HEK293 (cell line): ENCODE measurements at regions not wholly inside any gene's neighbourhood (a gene's known extent, or its start where the extent isn't known, plus 50 kb on each side); places are given as distances from the start of the nearest gene placed in this dataset.

Source experiments
- CTCF ChIA-PET: fragments of 350-600 bp; formaldehyde crosslinking; extraction: SDS; loops from one replicate; lab custom pipeline; 2021; ENCODE audit warnings: antibody characterized with exemption; lab: Yijun Ruan, JAX
- POLR2A ChIA-PET: fragments of 300-600 bp; formaldehyde crosslinking; extraction: SDS; loops from one replicate; lab custom pipeline; 2020; ENCODE audit warnings: antibody characterized with exemption, inconsistent platforms; lab: Yijun Ruan, JAX
- H3K27ac ChIP-seq: fragments of 200-500 bp; sonication (Bioruptor generic); 2 replicates; pipeline ENCODE4 v1.5.1; 2014; ENCODE audit warnings: low read depth, low read length, control low read depth, inconsistent platforms; ENCODE audit errors: extremely low read depth
- H3K36me3 ChIP-seq, 2 experiments: fragments of 200-500 bp in 1 of 2; sonication (Bioruptor generic) in 1 of 2; 1 replicate in 1 of 2; 2 replicates in 1 of 2; pipeline ENCODE4 v1.5.1; 2014 to 2017; ENCODE audit warnings: inconsistent platforms in 2 of 2, low read length in 2 of 2; ENCODE audit not compliant: control insufficient read depth in 2 of 2, insufficient read depth in 1 of 2
- H3K4me1 ChIP-seq: fragments of 200-500 bp; sonication (Bioruptor generic); 2 replicates; pipeline ENCODE4 v1.5.1; 2014; ENCODE audit warnings: mild to moderate bottlenecking, low read length, inconsistent platforms; ENCODE audit not compliant: control insufficient read depth, insufficient read depth
- H3K4me3 ChIP-seq: 2 replicates; pipeline ENCODE4 v1.5.1; 2011; ENCODE audit warnings: low read depth, mild to moderate bottlenecking, control low read depth, low read length, moderate library complexity
- H3K9me3 ChIP-seq: fragments of 200-500 bp; sonication (Bioruptor generic); 2 replicates; pipeline ENCODE4 v1.5.1; 2014; ENCODE audit warnings: low read depth, low read length, inconsistent platforms; ENCODE audit not compliant: control insufficient read depth, insufficient read depth
- ATF2 ChIP-seq: fragments of 450-650 bp; formaldehyde crosslinking; IDR thresholded peaks from 2 replicates; pipeline ENCODE4 v1.5.1; 2016; ENCODE audit warnings: missing biosample characterization, missing genetic modification characterization, low read depth
- GLIS1 ChIP-seq: fragments of 450-650 bp; formaldehyde crosslinking; IDR thresholded peaks from 2 replicates; pipeline ENCODE4 v1.5.1; 2016; ENCODE audit warnings: missing biosample characterization, missing genetic modification characterization
- HIC1 ChIP-seq: fragments of 450-650 bp; formaldehyde crosslinking; IDR thresholded peaks from 2 replicates; pipeline ENCODE4 v1.5.1; 2016; ENCODE audit warnings: missing biosample characterization, missing genetic modification characterization
- HOXC10 ChIP-seq: sonication (generic); formaldehyde crosslinking; IDR thresholded peaks from 2 replicates; pipeline ENCODE4 v1.8.1; 2023; ENCODE audit warnings: mild to moderate bottlenecking, missing genetic modification reagents
- KLF10 ChIP-seq: fragments of 450-650 bp; IDR thresholded peaks from 2 replicates; pipeline ENCODE4 v1.5.1; 2018; ENCODE audit warnings: missing biosample characterization, mild to moderate bottlenecking, missing genetic modification characterization
- KLF16 ChIP-seq: fragments of 450-650 bp; formaldehyde crosslinking; IDR thresholded peaks from 2 replicates; pipeline ENCODE4 v1.5.1; 2017; ENCODE audit warnings: missing biosample characterization, missing genetic modification characterization
- WT1 ChIP-seq: fragments of 450-650 bp; formaldehyde crosslinking; IDR thresholded peaks from 2 replicates; pipeline ENCODE4 v1.5.1; 2016; ENCODE audit warnings: missing biosample characterization, missing genetic modification characterization
- ZBTB44 ChIP-seq: fragments of 450-650 bp; IDR thresholded peaks from 2 replicates; pipeline ENCODE4 v1.5.1; 2018; ENCODE audit warnings: missing biosample characterization, mild to moderate bottlenecking, missing genetic modification characterization
- ZNF10 ChIP-seq: fragments of 450-650 bp; formaldehyde crosslinking; IDR thresholded peaks from 2 replicates; pipeline ENCODE4 v1.5.1; 2017; ENCODE audit warnings: missing biosample characterization, missing genetic modification characterization
- ZNF114 ChIP-seq: fragments of 450-650 bp; formaldehyde crosslinking; IDR thresholded peaks from 2 replicates; pipeline ENCODE4 v1.5.0; 2017; ENCODE audit warnings: missing biosample characterization, missing genetic modification characterization
- ZNF121 ChIP-seq: fragments of 450-650 bp; formaldehyde crosslinking; IDR thresholded peaks from 2 replicates; pipeline ENCODE4 v1.5.1; 2016; ENCODE audit warnings: missing biosample characterization, missing genetic modification characterization
- ZNF16 ChIP-seq: fragments of 450-650 bp; formaldehyde crosslinking; IDR thresholded peaks from 2 replicates; pipeline ENCODE4 v1.5.1; 2016; ENCODE audit warnings: low read depth, missing biosample characterization, missing genetic modification characterization
- ZNF169 ChIP-seq: fragments of 450-650 bp; formaldehyde crosslinking; IDR thresholded peaks from 2 replicates; pipeline ENCODE4 v1.5.1; 2016; ENCODE audit warnings: missing biosample characterization, missing genetic modification characterization
- ZNF175 ChIP-seq: fragments of 450-650 bp; formaldehyde crosslinking; IDR thresholded peaks from 2 replicates; pipeline ENCODE4 v1.5.1; 2016; ENCODE audit warnings: missing biosample characterization, missing genetic modification characterization
- ZNF19 ChIP-seq: fragments of 450-650 bp; formaldehyde crosslinking; IDR thresholded peaks from 2 replicates; pipeline ENCODE4; 2016; ENCODE audit warnings: missing biosample characterization, missing genetic modification characterization, low read depth
- ZNF335 ChIP-seq: fragments of 450-650 bp; formaldehyde crosslinking; conservative IDR thresholded peaks from 2 replicates; pipeline ENCODE4 v1.5.1; 2016; ENCODE audit warnings: missing biosample characterization, missing genetic modification characterization
- ZNF391 ChIP-seq: fragments of 450-650 bp; formaldehyde crosslinking; IDR thresholded peaks from 2 replicates; pipeline ENCODE4 v1.5.1; 2016; ENCODE audit warnings: low read depth, missing biosample characterization, missing genetic modification characterization, borderline replicate concordance
- ZNF423 ChIP-seq: fragments of 450-650 bp; formaldehyde crosslinking; IDR thresholded peaks from 2 replicates; pipeline ENCODE4 v1.5.1; 2016; ENCODE audit warnings: missing biosample characterization, missing genetic modification characterization
- ZNF510 ChIP-seq: fragments of 450-650 bp; formaldehyde crosslinking; IDR thresholded peaks from 2 replicates; pipeline ENCODE4 v1.5.1; 2018; ENCODE audit warnings: mild to moderate bottlenecking, missing genetic modification characterization, missing biosample characterization; ENCODE audit not compliant: insufficient replicate concordance
- ZNF513 ChIP-seq: fragments of 450-650 bp; IDR thresholded peaks from 2 replicates; pipeline ENCODE4 v1.5.1; 2018; ENCODE audit warnings: missing biosample characterization, missing genetic modification characterization
- ZNF560 ChIP-seq: fragments of 450-650 bp; formaldehyde crosslinking; IDR thresholded peaks from 2 replicates; pipeline ENCODE4 v1.5.1; 2017; ENCODE audit warnings: missing biosample characterization, missing genetic modification characterization, borderline replicate concordance
- ZNF585B ChIP-seq: fragments of 450-650 bp; formaldehyde crosslinking; IDR thresholded peaks from 2 replicates; pipeline ENCODE4 v1.5.1; 2016; ENCODE audit warnings: missing biosample characterization, missing genetic modification characterization
- ZNF660 ChIP-seq: fragments of 450-650 bp; IDR thresholded peaks from 2 replicates; pipeline ENCODE4 v1.5.1; 2018; ENCODE audit warnings: missing biosample characterization, mild to moderate bottlenecking, missing genetic modification characterization
- ZSCAN30 ChIP-seq: fragments of 450-650 bp; IDR thresholded peaks from 2 replicates; pipeline ENCODE4 v1.5.1; 2018; ENCODE audit warnings: missing biosample characterization, mild to moderate bottlenecking, missing genetic modification characterization, moderate library complexity

- H3K36me3 ChIP-seq, result no peaks in the 10 kb centered on the region
- POLR2A ChIA-PET, result no interaction called here
- H3K27ac ChIP-seq, result no peak overlapping the region
- TF ChIP-seq ZNF335 (no peak), ZNF19 (no peak), ZNF10 (tag by site-specific recombination) (no peak), ZBTB44 (tag by site-specific recombination) (no peak), ZNF510 (no peak), KLF16 (tag by site-specific recombination) (no peak), HIC1 (tag by site-specific recombination) (no peak), ZNF660 (no peak), ATF2 (tag by site-specific recombination) (no peak), ZNF585B (no peak), ZNF175 (tag by site-specific recombination) (no peak), ZNF560 (no peak), ZNF16 (tag by site-specific recombination) (no peak), ZNF121 (tag by site-specific recombination) (no peak), ZNF114 (no peak), GLIS1 (tag by site-specific recombination) (no peak), ZSCAN30 (tag by site-specific recombination) (no peak), ZNF423 (tag by site-specific recombination) (no peak), ZNF169 (no peak)
- TF ChIP-seq, all 188 proteins: peak for 0
- Histone ChIP-seq H3K4me1 (no peaks in the 10 kb centered on the region), H3K9me3 (no peaks in the 10 kb centered on the region), H3K4me3 (no peak overlapping the region)
- CTCF ChIA-PET, result interaction anchor here (0.6 kb wide), 1 partner anchor 256 kb away, joined by 3 read pairs; no protein-coding TSS in a partner anchor
Observed at GRCh38 chr10:57707300-57707658, 560.4 kb downstream of the IPMK start.

GRCh38 chr10:57706576-57707299 is 561.0 kb downstream of the IPMK start:
- Histone ChIP-seq H3K9me3 (no peaks in the 10 kb centered on the region), H3K4me1 (no peaks in the 10 kb centered on the region), H3K4me3 (no peak overlapping the region), H3K36me3 (no peaks in the 10 kb centered on the region), H3K27ac (no peak overlapping the region)
- TF ChIP-seq KLF10 (no peak), HOXC10 (CRISPR knock-in tag) (no peak), WT1 (tag by site-specific recombination) (no peak), ZNF114 (no peak), ZNF513 (no peak), ZNF391 (tag by site-specific recombination) (no peak)
- CTCF ChIA-PET, result interaction anchor here (0.6 kb wide), 1 partner anchor 256 kb away, joined by 3 read pairs; no protein-coding TSS in a partner anchor
- POLR2A ChIA-PET, result no interaction called here
